Left colon (tissue), 2 donors: ENCODE measurements at regions not wholly inside any gene's neighbourhood (a gene's known extent, or its start where the extent isn't known, plus 50 kb on each side); places are given as distances from the start of the nearest gene placed in this dataset.

Source experiments
- ATAC-seq: fragments of 200-7000 bp; cut with Tn5 transposase; one replicate; pipeline ENCODE4 v1.9.1; 2020; ENCODE audit warnings: mild to moderate bottlenecking, moderate library complexity
- DNase-seq, 2 donors: peaks; one replicate each; pipeline ENCODE4 v3.0.0-alpha.2; 2020
- intact Hi-C, 2 donors: fragments of 100-400 bp; cut with DNase I in 1 of 2; cut with micrococcal nuclease in 1 of 2; formaldehyde crosslinking; loops; one replicate each; pipeline versions ENCODE4 v1.11.2 to v1.14.0; 2022; cut with DNase I, micrococcal nuclease
- donor health status: DM: no; HTN: no; CAD: no.
- donor health status: DM: yes; HTN: yes; CAD: no.

DNA sequence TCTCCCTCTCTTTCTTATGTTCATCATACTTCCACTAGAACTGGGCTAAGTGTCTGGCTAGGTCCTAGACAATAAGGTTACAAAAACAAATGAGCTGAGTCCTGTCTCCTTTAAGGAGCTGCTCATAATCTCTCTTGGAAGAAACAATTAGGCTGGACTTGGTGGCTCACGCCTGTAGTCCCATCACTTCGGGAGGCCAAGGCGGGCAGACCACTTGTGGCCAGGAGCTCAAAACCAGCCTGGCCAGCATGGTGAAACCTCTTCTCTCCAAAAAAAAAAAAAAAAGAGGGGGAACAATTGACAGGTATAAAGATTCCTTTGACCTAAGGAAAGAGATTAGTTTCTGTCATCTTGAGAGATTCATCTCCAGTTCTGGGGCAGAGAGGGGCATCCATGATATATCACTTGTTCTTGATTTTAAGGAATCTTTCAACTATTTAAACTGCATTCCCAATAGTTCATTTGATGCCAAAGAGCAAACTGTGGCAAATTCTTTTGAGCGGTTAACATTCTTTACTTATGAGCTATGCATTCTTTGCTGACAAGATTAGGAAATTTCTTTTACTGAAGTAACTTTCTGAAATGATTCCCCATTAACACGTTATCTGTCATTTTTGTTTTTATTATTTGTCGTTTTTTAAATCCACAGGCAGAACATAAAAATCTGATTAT, 125.5 kb downstream of the C11orf87 start:
- DNase-seq (no peak), ATAC-seq (no peak)
- intact Hi-C loops, result no loop called here

DNA sequence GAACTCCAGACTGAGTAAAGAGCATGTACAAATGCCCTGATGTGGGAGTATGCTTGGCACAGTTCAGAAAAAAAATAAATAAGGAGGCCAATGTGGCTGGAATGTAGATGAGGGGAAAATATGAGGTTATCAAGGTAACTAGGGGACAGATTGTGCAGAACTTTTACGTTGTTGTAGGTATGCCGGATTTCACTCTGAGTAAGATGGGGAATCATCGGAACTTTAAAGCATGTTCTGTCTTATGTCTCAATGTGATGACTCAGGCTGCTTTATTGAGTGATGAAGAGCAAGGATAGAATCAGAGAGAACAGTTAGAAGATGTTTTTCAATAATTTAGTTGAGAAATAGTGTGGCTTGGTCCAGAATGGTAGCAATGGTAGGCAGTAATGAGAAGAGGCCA, 130.4 kb downstream of the C11orf87 start:
- ATAC-seq (no peak), DNase-seq (no peak)
- intact Hi-C loops, result no loop called here

DNA sequence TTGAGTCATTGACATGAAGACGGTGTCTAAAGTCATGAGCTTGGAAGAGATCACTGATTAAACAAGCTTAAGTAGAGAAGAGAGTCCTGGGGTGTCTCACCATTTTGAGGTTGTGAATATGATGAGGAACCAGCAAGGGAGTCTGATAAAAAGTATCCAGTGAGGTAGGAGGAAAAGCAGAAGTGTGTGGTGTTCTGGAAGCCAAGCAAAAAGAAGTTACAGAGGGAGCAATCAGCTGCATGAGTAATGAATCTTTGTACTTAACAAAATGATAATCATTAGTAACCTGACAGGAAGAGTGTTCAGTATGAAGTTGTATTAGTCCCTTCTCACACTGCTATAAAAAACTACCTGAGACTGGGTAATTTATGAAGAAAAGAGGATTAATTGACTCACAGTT, 131.3 kb downstream of the C11orf87 start:
- intact Hi-C loops, result no loop called here

DNA sequence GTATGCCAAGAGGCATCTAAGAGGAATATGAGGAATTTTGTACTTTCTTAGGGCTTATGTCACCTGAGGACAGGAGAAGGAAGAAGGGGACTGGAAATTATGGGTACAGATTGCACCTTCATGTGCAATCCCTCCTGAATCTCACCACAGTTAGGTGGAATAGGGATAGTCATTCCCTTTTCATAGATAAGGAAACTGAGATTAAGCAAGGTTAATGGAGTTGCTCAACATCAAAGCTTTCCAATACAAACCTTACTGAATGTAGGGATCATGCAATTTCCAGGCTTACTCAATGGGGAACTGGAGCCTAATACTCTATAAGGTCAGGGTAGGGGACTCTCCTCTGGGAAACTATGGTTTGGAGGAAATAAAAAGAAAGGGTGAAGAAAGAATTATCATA, 133.0 kb downstream of the C11orf87 start:
- ATAC-seq (no peak), DNase-seq (no peak)
- intact Hi-C loops, result no loop called here

More for the DNA sequence above, 131.3 kb downstream of the C11orf87 start:
- DNase-seq (no peak), ATAC-seq (no peak)

DNA sequence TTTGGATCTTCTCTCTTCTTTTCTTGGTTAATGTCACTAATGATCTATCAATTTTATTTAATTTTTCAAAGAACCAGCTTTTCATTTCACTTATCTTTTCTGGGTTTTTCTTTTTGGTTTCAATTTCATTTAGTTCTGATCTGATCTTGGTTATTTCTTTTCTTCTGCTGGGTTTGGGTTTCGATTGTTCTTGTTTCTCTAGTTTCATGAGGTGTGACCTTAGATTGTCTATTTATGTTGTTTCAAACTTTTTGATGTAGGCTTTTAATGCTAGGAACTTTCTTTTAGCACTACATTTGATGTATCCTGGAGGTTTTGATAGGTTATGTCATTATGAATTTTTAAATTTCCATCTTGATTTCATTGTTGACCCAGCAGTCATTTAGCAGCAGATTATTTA, 142.3 kb downstream of the C11orf87 start:
- DNase-seq (no peak), ATAC-seq (no peak)
- intact Hi-C loops, result no loop called here

DNA sequence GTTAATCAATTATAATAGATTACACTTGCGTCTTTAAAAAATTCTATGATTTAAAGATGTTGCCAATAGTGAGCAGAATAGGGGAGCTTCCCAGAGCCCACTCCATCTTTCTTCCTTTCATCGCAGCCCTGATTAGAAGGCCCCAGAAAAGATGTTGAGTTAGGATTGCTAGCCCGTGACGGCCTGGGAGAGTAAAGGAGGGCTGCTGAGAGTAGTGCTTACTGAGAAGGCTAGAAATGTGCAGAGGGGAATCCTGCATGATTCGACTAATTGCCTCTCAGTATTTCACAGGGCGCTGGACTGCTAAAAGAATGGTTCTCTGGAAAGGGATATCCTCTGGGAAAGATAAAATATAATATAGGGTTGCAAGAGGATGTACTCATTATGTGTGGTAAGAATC, 160.5 kb downstream of the C11orf87 start:
- intact Hi-C loops, result no loop called here
- DNase-seq (no peak), ATAC-seq (no peak)

DNA sequence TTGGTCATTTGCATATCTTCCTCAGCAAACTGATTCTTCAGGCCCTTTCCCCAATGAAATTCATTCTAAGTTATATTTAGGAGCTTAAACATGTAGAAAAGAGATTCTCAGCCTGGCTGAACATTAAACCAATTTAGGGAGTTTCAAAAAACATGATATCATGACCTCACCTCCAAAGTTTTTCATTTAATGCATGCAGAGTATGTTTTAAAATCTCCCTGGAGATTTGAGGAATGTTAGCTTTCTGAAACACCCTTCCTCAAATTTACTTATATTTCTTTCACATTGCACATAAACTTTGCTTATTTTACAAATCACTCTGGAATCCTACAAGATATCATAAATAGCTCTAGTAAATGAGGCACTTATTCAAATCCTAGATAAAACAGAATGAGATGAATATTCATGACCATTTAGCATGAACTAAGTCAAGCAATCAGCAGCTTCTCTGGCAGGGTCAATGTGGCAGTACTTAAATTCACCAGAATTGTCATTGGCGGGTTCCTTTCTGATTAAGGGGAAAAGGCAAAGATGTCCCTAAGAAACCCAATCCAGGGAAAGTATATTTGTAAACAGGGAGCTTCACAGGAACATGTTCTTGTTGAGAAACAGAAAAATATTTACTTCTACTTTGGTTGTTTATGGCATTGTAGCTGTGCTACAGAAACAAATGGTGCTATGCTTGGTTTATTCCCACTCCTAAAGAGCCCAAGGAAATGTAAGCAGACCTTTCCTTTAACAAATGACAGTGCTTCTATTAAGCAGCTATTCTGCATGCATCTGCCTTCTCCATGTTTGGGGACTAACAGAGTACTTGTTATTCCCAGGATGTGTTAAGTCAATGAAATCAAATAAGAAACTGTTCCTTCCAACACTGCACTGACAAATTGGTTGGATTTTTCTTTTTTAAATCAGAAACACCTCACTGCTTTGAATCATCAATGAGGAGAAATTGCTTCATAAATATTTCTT, 162.3 kb downstream of the C11orf87 start:
- intact Hi-C loops, result no loop called here
- ATAC-seq, result no peak

DNA sequence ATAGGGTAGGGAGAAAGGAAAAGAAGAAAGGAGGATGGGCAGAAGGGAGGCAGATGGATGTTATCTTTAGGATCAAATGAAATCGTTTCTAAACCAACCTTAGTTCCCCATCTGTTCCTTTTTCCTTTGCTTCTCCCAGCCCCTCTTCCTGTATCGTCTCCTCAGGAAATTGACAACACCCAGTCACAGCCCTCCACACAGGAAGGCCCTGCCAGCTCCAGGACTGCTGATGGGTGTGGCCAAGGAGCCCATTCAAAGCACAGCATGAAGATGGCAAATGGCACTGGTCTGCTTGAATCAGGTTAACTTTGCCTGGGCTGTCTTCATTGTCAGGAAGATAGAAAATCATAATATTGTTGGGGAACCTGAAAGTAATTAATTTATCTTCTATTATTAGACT, 164.8 kb downstream of the C11orf87 start:
- intact Hi-C loops, result no loop called here
- ATAC-seq, result no peak
- no peak for DNase-seq

More for the DNA sequence above, 162.3 kb downstream of the C11orf87 start:
- no peak for DNase-seq

DNA sequence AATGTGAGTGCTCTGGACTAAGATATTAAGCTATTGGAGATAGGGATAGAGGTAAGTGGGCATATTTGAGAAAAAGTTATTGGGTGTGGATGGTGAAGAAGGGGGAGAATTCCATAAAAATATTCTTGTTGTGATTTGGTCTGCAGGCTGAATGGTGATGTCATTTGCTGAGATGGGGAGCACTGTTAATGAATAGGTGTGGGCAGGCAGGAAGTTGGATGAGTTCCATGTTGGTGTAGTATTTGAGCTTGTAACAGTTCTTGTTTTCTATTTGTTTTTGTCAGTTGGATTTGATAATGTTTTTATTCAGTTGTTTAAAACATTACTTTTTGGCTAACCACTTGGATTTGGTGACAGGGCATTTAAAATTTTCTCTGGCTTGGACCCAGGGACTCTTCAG, 168.8 kb downstream of the C11orf87 start:
- ATAC-seq (no peak), DNase-seq (no peak)
- intact Hi-C loops, result no loop called here

DNA sequence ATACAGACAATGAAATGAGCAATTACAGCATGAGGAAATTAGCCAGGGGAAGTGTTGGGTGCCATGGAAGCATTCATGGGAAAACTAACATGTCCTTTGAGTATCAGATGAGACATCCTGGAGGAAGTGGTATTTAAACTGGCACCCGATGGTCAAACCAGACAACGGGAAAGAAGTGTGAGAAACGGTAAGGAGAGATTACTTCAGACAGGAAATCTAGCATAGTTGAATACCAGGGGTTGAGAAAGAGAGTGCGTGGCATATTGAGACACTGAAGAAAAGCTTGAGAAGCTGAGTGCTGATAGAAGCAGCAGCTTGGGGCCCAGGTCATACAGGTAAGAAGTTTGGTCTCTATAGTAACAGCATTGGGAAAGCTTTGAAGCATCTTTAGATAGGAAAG, 175.3 kb downstream of the C11orf87 start:
- intact Hi-C loops, result no loop called here
- ATAC-seq (no peak), DNase-seq (no peak)

DNA sequence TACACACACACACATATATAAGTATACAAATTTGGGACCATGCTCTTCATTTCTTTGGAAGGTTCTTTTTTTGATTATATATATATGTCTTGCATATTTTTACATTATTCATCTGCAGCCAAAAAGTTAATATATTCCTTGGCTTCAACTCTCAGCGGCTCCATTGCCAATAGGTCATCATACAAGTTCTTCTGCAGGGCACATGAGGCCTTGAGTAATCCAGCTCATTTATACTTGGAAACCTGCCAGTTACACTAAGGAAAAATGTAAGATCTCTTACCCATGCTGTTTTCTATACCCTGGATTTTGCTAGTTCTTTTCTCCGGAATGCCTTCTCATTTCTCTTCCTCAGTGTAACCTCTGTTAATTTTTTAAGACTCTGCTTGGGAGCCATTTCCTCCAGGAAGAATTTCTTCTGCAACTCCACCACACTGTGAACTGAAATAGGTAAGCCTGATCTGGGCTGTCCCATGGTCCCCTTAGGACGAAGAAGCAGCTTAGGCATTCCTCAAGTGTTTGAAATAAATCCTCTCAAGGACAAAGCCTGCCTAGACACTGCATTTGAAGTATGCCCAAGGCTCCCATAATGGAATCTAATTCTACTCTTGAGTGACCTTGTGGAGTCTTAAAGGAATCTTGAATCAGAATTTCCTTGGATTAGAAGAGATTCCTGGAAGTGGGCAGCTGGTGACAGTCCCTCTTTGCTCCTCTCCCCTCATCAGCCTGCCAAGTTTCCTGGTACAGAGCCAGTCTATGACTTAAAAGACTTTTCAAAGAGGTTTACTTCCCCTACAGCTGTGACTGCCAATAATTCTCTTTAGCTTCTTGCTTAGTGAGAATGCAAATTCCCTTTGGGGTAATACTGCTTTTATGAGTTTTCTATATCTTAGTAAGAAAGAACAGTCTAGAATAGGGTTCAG, 182.8 kb downstream of the C11orf87 start:
- intact Hi-C loops, result no loop called here
- no peak for DNase-seq
- ATAC-seq, result no peak

DNA sequence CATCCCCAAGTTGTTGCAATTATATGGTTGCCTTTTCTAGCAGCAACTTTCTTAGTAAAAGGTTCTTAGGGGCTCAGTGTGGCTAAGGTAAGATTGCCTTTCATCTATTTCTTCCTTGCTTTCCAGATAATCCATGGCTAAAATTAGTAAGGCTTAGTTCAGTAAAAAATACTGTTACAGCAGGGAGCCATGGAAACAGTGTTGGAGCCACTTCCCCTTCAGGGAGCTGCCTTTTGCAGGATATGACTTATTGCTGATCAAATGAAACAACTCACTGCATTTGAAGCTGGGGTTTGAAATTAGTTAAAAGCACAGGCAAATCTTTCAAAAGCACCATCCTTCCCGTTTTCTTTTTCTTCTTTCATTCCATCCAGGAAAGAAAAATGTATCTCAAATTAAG, 184.3 kb downstream of the C11orf87 start:
- no peak for ATAC-seq
- intact Hi-C loops, result no loop called here
- no peak for DNase-seq

DNA sequence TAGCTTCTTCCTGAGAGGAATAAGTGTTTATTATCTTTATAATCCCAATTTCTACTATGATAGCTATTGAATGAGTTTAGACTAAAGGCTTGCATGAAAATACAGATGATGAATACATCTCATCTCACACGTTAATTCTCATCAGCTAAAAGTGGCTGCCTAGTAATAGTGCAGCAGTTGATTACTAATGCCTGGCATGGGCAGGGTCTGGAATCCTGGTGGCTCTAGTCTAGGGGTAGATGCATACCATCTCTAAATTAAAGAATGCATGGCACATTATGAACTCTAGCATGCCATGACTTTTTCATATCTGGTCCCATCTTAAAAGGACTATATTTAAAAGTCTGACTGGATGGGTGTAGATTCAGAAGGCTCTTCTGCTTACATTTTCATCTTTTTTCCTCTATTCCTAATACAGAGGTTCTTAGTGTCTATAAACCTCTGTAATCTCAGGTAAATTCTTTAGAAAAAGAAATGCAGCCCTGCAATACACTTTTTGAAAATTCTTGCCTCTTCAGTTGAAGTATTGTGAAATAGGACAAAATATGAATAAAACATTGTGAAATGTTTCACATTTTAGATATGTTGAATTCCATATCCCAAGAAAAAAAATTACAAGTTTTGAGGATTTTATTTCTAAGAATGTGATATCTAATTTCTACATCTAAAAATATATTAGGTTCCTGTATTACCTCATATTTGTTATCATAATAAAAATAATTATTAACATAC, 187.6 kb downstream of the C11orf87 start:
- DNase-seq (no peak), ATAC-seq (no peak)
- intact Hi-C loops, result no loop called here

DNA sequence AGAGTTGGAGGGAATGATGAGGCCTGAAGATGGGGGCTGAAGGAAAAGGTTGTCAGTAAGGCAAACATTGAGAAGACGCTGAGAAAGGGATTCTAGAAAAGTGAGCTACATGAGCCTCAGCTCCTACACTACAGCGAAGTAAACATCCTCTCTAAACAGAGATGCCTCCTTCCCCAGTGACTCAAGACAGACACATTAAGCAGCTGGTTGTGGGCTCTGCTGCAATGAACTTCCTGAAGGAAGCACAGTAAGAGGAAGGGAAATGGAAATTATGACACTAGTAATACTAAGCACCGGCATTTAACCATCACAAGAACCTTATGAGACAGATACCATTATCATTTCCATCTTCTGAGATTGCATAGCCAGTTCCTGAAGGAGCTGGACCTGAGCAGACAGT, 190.5 kb downstream of the C11orf87 start:
- ATAC-seq (no peak), DNase-seq (no peak)
- intact Hi-C loops, result no loop called here

DNA sequence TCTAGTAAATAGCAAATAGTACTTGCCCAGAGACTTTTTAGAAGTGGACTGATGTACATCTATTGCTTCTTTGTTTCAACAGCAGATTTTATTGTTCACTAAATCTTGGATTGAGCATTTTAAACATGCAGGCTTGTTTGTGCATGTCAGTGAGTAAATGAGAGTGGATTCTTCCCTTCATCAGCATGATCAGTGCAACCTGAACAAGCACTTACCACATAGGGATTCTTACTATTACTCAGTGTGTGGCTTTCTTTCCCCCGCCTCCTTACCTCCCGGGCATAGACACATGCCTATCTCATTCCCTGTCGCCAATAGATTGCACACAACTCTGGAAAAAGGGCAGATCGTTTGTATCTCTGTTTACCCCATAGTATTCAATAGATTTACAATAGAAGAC, 197.5 kb downstream of the C11orf87 start:
- ATAC-seq (no peak), DNase-seq (no peak)
- intact Hi-C loops, result no loop called here

DNA sequence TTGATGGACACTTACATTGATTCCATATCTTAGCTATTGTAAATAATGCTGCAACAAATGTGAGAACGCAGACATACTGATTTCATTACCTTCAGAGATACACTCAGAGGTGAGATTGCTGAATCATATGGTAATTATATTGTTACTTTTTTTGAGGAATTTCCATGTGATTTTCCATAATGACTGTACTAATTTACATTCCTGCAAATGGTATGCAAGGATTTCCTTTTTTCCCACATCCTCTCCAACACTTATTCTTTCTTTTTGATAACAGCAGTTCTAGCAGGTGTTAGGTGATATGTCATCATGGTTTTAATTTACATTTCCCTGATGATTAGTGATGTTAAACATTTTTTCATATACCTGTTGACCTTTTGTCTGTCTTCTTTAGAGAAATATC, 207.7 kb downstream of the C11orf87 start:
- intact Hi-C loops, result no loop called here
- DNase-seq (no peak), ATAC-seq (no peak)

DNA sequence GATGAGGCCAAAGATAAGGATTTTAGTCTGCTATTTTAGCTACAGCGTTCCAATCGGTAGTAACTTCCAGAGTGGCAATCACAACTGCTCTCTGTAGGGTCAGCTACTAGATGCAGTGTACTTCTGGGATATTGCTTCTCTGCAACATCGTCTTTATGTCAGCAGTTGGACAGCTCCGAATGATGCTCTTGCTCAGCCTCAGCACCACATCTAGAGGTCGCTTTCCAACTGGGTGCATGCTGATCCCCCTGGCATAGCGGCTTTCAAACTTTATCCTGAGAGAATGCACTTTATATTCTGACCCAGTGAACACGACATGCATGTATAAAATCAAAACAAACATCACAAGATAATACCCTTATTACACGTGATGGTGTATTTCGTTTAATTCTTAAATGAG, 219.6 kb downstream of the C11orf87 start:
- DNase-seq, result no peak
- intact Hi-C loops, result no loop called here

DNA sequence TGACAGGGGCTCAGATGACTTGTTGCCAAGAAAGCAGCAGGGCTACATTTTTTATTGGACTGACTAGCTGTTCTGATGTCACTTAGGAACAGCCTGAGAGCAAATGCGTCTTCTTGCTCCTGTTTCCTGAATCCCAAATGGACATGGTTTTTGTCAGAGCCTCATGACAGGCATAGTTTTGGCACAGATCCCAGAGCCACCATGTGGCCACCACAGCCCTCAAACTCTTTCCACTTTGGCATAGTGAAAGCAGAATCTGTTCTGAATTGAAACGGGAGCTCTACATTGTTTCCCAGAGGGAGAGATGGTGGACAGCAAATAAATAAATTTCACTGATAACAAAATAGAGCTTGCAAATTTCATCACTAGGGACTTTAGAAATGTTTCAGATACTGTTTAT, 222.2 kb downstream of the C11orf87 start:
- DNase-seq (no peak), ATAC-seq (no peak)
- intact Hi-C loops, result no loop called here

More for the DNA sequence above, 219.6 kb downstream of the C11orf87 start:
- ATAC-seq, result no peak

DNA sequence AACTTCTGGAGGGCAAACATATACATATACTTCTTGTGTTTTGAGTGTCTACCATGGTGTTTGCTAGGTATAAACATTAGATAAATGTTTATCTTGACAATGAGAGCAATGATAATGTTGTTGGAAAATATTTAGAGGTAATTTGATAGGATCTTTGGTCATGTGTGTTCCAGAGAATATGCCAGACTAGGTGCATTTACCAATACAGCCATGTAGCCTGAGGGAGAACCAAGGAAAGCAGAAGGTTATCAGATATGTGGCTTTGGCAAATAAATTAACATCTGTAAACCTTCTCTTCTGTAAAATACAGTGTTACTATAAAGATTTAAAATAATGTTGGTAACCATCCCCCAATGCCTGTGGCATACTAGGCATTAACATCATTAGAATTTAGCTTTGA, 226.8 kb downstream of the C11orf87 start:
- no peak for DNase-seq
- no peak for ATAC-seq
- intact Hi-C loops, result no loop called here
